Endothelial cell of umbilical vein (primary cell): ENCODE measurements at regions not wholly inside any gene's neighbourhood (a gene's known extent, or its start where the extent isn't known, plus 50 kb on each side); places are given as distances from the start of the nearest gene placed in this dataset.

Experiments used
- BruUV-seq: library from RNA; stranded (reverse); fragments of 400-500 nt; replicated peaks from 2 replicates; lab custom pipeline; 2021; lab: Mats Ljungman, UMichigan
- CTCF ChIA-PET: fragments of 300-600, 350-600 bp; sonication (Branson Sonifier 250); formaldehyde crosslinking; loops from one replicate; lab custom pipeline; 2021; ENCODE audit warnings: antibody characterized with exemption, inconsistent platforms; lab: Charles Lee
- POLR2A ChIA-PET: fragments of 300-600, 350-600 bp; sonication (Branson Sonifier 250); formaldehyde crosslinking; loops from one replicate; lab custom pipeline; 2021; ENCODE audit warnings: antibody characterized with exemption, inconsistent platforms; lab: Charles Lee
- DNase-seq: peaks from one replicate; pipeline ENCODE4 v3.0.0-alpha.2; 2011; ENCODE audit warnings: low read depth, low spot score
- FAIRE-seq: peaks from 2 replicates; lab custom pipeline; 2011; peaks lifted over from hg19 to GRCh38; lab: Jason Lieb, UNC
- H2AFZ ChIP-seq: 2 replicates; pipeline ENCODE4 v1.6.0; 2012; ENCODE audit warnings: low read depth, low read length, control low read depth, inconsistent platforms
- H3K27ac ChIP-seq: 2 replicates; pipeline ENCODE4 v1.5.1; 2011; ENCODE audit warnings: low read depth, mild to moderate bottlenecking, control low read depth, low read length, moderate library complexity; ENCODE audit not compliant: insufficient read depth
- H3K27me3 ChIP-seq, 2 experiments: 2 replicates each; pipeline versions ENCODE4 v1.6.0 to v1.6.1; 2011; ENCODE audit warnings: low read length in 2 of 2, mixed read lengths in 1 of 2; ENCODE audit not compliant: control insufficient read depth in 2 of 2, insufficient read depth in 2 of 2
- H3K36me3 ChIP-seq, 2 experiments: 2 replicates in 1 of 2; 3 replicates in 1 of 2; pipeline ENCODE4 v1.5.1; 2011; ENCODE audit warnings: low read length in 2 of 2, mild to moderate bottlenecking in 1 of 2, moderate library complexity in 1 of 2; ENCODE audit not compliant: control insufficient read depth in 2 of 2, insufficient read depth in 2 of 2; ENCODE audit errors: extremely low read depth in 1 of 2
- H3K4me1 ChIP-seq: 3 replicates; pipeline ENCODE4 v1.5.1; 2011; ENCODE audit warnings: mild to moderate bottlenecking, low read length; ENCODE audit not compliant: control insufficient read depth, insufficient read depth; ENCODE audit errors: extremely low read depth
- H3K4me2 ChIP-seq: 2 replicates; pipeline ENCODE4 v1.6.1; 2011; ENCODE audit warnings: low read length, control low read depth, mixed read lengths; ENCODE audit not compliant: insufficient read depth
- H3K4me3 ChIP-seq, 3 experiments: fragments of 200-600 bp in 1 of 3; sonication (generic), shearing (Covaris generic) in 1 of 3; replicated peaks in 1 of 3; 2 replicates each; pipeline ENCODE4 v1.5.1; 2011 to 2016; ENCODE audit warnings: control low read depth in 3 of 3, low read length in 3 of 3, mild to moderate bottlenecking in 2 of 3, inconsistent platforms in 1 of 3, low read depth in 1 of 3, moderate library complexity in 1 of 3; ENCODE audit not compliant: insufficient read depth in 1 of 3
- H3K79me2 ChIP-seq: 2 replicates; pipeline ENCODE4 v1.6.0; 2012; ENCODE audit warnings: low read length, inconsistent platforms; ENCODE audit not compliant: control insufficient read depth, insufficient read depth
- H3K9ac ChIP-seq: replicated peaks from 2 replicates; pipeline ENCODE3; 2011; ENCODE audit warnings: low read length, control low read depth; ENCODE audit not compliant: insufficient read depth; ENCODE audit errors: extremely low read depth
- H3K9me1 ChIP-seq: replicated peaks from 3 replicates; pipeline ENCODE4 v1.6.0; 2011; ENCODE audit warnings: mild to moderate bottlenecking, low read length; ENCODE audit not compliant: control insufficient read depth, insufficient read depth; ENCODE audit errors: extremely low read depth
- H3K9me3 ChIP-seq: replicated peaks from 2 replicates; pipeline ENCODE4 v1.5.1; 2012; ENCODE audit warnings: low read length, inconsistent platforms; ENCODE audit not compliant: control insufficient read depth, insufficient read depth
- H4K20me1 ChIP-seq: replicated peaks from 2 replicates; pipeline ENCODE3; 2011; ENCODE audit warnings: mild to moderate bottlenecking, low read length; ENCODE audit not compliant: control insufficient read depth, insufficient read depth; ENCODE audit errors: extremely low read depth
- EZH2 ChIP-seq: IDR thresholded peaks from 2 replicates; pipeline ENCODE4 v1.6.1; 2012; ENCODE audit warnings: borderline replicate concordance, low read depth, mild to moderate bottlenecking, moderate library complexity, low read length, inconsistent platforms; ENCODE audit not compliant: severe bottlenecking
- FOS ChIP-seq: IDR thresholded peaks from 2 replicates; pipeline ENCODE4 v1.6.1; 2011; ENCODE audit warnings: mild to moderate bottlenecking, low read length, moderate library complexity, borderline replicate concordance; ENCODE audit not compliant: insufficient read depth
- GATA2 ChIP-seq: IDR thresholded peaks from 2 replicates; pipeline ENCODE4 v1.7.0; 2011; ENCODE audit warnings: low read depth, mild to moderate bottlenecking, moderate library complexity, mixed read lengths, low read length; ENCODE audit not compliant: insufficient read length, insufficient read depth
- JUN ChIP-seq: IDR thresholded peaks from 2 replicates; pipeline ENCODE4 v1.6.1; 2011; ENCODE audit warnings: borderline replicate concordance, low read depth; ENCODE audit not compliant: insufficient read length, insufficient read depth
- MYC ChIP-seq: IDR thresholded peaks from one replicate; pipeline ENCODE4 v1.6.1; 2011; ENCODE audit warnings: mild to moderate bottlenecking, low read depth, low read length
- POLR2AphosphoS5 ChIP-seq: IDR thresholded peaks from 2 replicates; pipeline ENCODE4 v1.6.1; 2012; ENCODE audit warnings: low read depth, mild to moderate bottlenecking, control low read depth, low read length, moderate library complexity; ENCODE audit not compliant: insufficient read depth
- dilution Hi-C: fragments of 300-500 bp; cut with MboI; formaldehyde crosslinking; loops from one replicate; pipeline ENCODE4 v1.15.0; 2019; ENCODE audit warnings: low sequenced_read_pairs; ENCODE audit not compliant: extremely low pct_ligation_motif_present
- intact Hi-C: fragments of 100-400 bp; cut with micrococcal nuclease; formaldehyde crosslinking; loops from one replicate; pipeline ENCODE4 v1.10.0; 2022
- TF ChIP-seq, protein P1 (sequence below), 2 donors: IDR thresholded peaks; 1 replicate in 1 of 2; 2 replicates in 1 of 2; pipeline ENCODE4 v1.5.1; 2011; ENCODE audit warnings: low read length in 2 of 2, mild to moderate bottlenecking in 2 of 2, moderate library complexity in 2 of 2, control low read depth in 1 of 2, inconsistent platforms in 1 of 2, low read depth in 1 of 2; ENCODE audit not compliant: insufficient read depth in 1 of 2; ENCODE audit errors: extremely low read depth in 1 of 2
- TF ChIP-seq, protein P2 (sequence below): IDR thresholded peaks from 2 replicates; pipeline ENCODE4 v1.6.1; 2011; ENCODE audit not compliant: insufficient read depth, insufficient read length

DNA sequence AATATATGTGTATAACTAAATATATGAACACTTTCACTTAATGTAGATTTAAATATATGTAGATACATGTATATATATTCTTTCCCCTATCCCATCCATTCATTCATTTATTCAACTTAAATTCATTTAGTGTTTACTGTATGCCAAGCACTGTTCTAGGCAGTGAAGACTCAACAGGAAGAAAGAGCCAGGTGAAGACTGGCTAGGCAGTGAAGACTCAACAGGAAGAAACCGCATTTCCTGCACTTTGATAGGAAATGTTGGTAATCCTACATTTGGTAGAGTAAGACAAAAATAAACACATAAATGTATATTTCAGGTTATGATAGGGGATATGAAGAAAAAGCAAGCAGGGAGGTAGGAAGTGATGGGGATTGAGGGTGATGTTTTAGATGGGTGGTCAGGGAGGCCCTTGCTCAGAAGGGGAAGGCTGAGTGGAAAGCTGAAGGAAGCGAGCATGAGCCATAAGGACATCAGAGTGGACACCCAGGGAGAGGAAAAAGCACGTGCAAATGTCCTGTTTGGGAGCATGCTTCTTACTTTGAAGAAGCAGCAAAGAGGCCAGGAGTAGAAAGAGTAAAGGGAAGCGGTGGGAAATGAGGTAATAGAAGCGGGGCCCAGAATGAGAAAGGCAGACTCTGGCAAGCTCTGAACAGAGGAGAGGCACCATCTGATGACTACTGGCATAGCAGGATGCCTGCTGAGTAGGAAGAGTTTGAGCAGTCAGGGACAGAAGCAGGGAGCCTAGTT lies 227.8 kb upstream of the MAP3K1 start:
- Histone ChIP-seq H3K9ac (no peak overlapping the region), H2AFZ (no peak overlapping the region), H3K27ac (no peak overlapping the region), H3K4me1 (peaks cover 6% of the 10 kb centered on the region), H4K20me1 (no peaks in the 10 kb centered on the region), H3K9me1 (no peaks in the 10 kb centered on the region), H3K79me2 (no peaks in the 10 kb centered on the region), H3K9me3 (no peaks in the 10 kb centered on the region), H3K27me3 (peaks cover 2 to 3% of the 10 kb centered on the region in 2 experiments), H3K4me3 (no peak overlapping the region), H3K36me3 (no peaks in the 10 kb centered on the region), H3K4me2 (no peak overlapping the region)
- TF ChIP-seq FOS (no peak), MYC (no peak), EZH2 (no peak), GATA2 (no peak), POLR2AphosphoS5 (no peak), JUN (no peak)
- TF ChIP-seq, protein P1, sequence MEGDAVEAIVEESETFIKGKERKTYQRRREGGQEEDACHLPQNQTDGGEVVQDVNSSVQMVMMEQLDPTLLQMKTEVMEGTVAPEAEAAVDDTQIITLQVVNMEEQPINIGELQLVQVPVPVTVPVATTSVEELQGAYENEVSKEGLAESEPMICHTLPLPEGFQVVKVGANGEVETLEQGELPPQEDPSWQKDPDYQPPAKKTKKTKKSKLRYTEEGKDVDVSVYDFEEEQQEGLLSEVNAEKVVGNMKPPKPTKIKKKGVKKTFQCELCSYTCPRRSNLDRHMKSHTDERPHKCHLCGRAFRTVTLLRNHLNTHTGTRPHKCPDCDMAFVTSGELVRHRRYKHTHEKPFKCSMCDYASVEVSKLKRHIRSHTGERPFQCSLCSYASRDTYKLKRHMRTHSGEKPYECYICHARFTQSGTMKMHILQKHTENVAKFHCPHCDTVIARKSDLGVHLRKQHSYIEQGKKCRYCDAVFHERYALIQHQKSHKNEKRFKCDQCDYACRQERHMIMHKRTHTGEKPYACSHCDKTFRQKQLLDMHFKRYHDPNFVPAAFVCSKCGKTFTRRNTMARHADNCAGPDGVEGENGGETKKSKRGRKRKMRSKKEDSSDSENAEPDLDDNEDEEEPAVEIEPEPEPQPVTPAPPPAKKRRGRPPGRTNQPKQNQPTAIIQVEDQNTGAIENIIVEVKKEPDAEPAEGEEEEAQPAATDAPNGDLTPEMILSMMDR (IDR thresholded peaks at IDR 0.05; ENCODE audit: extremely low read depth in 1 of 2, insufficient read depth in 1 of 2, low read depth in 1 of 2, low read length in 2 of 2), result no peak
- TF ChIP-seq, protein P2, sequence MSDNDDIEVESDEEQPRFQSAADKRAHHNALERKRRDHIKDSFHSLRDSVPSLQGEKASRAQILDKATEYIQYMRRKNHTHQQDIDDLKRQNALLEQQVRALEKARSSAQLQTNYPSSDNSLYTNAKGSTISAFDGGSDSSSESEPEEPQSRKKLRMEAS, result no peak
- intact Hi-C loops (loop anchor here (10.0 kb wide), 1 partner anchor 313 kb away; no protein-coding TSS in a partner anchor), dilution Hi-C loops (no loop called here)
- no TSS peak for BruUV-seq
- no peak for FAIRE-seq
- POLR2A ChIA-PET, result no interaction called here
- no peak for DNase-seq
- CTCF ChIA-PET, result no interaction called here
